Endometrium (tissue), 2 donors: ENCODE measurements at regions not wholly inside any gene's neighbourhood (a gene's known extent, or its start where the extent isn't known, plus 50 kb on each side); places are given as distances from the start of the nearest gene placed in this dataset.
"Not testable (repeated sequence)": the region's sequence is repeated elsewhere in the genome, so short reads cannot be mapped to it uniquely, and the experiment has no call there.

Source experiments
- FAIRE-seq: peaks from 2 replicates; lab custom pipeline; 2012; peaks lifted over from hg19 to GRCh38; lab: Jason Lieb, UNC
- donor health status: control.
- donor health status: control.

DNA sequence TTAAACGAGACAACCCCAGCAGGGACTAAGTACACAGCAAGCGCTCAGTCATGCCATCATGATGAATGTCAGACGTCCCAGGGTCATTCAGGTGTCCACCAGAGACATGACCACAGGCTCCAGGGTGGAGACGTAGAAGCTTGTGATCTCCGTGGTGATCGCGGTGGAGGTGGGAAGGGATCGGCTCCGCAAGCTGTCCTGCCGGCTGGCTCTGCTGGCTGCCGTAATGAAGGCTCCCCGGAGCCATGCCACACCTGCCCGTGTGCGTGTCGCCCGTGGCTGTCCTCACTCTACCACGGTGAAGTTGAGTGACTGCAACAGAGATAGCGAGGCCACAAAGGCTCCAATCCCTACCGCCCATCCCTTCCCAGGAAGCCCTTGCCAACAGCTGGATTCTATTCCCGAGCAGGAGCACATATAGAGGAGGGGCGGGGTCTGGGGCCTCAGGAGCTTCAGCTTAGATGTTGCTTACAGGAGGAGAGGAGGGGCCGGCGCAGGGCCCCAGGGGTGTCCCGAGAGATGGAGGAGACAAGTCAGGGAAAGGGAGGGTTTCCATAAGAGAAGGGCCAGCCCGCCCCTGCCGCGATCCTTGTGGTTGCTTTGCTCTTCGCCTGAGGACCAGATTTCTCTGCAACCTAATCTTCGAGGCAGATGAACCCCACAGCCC is 332.6 kb upstream of the SFSWAP start:
- FAIRE-seq = no peak

- FAIRE-seq = no peak
Measured at GRCh38 chr12:131378861-131379665, 331.8 kb upstream of the SFSWAP start.

DNA sequence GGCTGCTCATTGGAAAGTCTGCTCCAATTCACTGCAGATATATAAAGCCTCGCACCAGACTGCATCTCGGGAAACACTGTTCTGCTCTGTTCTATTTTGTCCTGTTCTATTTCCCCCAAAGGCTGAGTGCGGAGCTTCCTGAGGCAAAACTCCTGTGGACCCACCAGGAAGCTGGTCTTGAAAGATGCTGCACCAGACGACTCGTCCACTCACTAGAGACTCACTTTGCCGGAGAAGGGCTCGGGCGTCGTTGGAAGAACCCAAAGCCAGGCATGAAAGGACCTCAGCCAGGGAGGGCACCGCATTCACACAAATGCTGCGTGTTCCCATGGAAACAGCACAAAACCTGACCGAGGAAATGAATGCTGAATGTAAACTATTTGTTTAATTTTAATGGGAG is 331.2 kb upstream of the SFSWAP start:
- FAIRE-seq = no peak

DNA sequence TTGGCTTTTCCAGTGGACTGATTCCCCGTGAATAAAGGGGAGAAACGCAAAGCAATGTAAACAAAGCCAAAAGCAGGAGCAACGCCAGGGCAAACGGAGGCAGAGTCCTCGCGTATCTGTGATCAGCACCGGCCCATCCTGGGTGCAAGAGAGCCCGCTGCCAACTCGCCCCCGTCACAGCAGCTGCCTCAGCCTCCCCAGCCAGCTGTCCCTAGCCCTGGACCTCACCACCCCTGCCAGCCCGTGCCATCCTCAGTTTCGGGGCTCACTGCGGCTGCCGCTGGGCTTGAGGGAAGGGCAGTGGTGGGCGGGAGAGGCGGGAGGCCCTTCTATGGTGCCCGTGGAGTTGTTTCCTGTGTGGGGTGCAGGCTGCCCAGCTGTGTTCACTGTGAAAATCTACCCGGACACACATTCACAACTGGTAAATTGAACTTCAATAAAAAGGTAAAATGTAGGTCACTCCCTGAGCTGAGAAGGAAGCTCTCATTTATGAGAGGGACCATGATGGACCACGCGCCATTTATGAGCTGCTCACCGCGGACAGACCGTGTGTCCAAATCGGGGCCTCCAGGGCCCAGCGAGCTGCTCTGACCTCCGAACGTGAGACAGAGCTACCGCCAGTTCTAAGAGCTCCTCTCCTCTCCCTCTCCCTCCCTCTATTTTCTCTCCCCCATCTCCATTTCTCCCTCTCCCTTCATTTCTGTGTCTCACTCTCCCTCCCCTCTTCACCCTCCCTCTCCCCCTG is 330.5 kb upstream of the SFSWAP start:
- FAIRE-seq = no peak

- no peak for FAIRE-seq
Measured at GRCh38 chr12:131380965-131381705, 329.8 kb upstream of the SFSWAP start.

DNA sequence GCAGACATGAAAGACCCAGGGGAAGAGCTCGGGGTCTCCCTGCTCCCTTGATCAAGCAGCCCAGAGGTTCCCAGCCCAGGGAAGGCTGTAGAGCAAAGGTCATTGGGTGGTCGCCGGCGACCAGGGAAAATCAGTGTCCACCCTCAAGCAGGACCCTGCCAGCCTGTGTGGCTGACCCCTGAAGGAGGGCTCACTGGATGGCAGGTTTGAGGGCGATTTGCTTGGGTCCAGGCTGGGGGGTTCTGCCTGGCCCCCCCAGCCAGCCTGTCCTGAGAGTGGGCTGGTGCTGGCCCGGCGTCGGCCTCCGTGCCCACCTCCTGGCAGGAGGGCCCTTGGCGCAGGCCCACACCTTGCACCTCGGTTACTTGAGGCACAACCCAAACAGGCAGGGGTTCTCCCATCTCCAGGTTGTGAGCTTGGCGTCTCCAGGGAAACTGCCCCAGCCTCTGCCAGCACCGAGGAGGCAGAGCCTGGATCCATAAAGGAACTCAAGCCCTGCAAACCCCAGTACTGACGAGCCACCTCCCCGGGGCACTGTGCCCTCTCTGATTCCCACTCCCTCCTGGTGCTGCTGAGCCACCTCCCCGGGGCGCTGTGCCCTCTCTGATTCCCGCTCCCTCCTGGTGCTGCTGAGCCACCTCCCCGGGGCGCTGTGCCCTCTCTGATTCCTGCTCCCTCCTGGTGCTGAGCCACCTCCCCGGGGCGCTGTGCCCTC is 329.0 kb upstream of the SFSWAP start:
- no peak for FAIRE-seq

GRCh38 chr12:131383291-131383690 is 327.6 kb upstream of the SFSWAP start:
- FAIRE-seq = no peak

GRCh38 chr12:131383741-131384543 is 326.9 kb upstream of the SFSWAP start:
- FAIRE-seq = no peak

- FAIRE-seq = no peak
Measured at GRCh38 chr12:131384544-131384855, 326.4 kb upstream of the SFSWAP start.

DNA sequence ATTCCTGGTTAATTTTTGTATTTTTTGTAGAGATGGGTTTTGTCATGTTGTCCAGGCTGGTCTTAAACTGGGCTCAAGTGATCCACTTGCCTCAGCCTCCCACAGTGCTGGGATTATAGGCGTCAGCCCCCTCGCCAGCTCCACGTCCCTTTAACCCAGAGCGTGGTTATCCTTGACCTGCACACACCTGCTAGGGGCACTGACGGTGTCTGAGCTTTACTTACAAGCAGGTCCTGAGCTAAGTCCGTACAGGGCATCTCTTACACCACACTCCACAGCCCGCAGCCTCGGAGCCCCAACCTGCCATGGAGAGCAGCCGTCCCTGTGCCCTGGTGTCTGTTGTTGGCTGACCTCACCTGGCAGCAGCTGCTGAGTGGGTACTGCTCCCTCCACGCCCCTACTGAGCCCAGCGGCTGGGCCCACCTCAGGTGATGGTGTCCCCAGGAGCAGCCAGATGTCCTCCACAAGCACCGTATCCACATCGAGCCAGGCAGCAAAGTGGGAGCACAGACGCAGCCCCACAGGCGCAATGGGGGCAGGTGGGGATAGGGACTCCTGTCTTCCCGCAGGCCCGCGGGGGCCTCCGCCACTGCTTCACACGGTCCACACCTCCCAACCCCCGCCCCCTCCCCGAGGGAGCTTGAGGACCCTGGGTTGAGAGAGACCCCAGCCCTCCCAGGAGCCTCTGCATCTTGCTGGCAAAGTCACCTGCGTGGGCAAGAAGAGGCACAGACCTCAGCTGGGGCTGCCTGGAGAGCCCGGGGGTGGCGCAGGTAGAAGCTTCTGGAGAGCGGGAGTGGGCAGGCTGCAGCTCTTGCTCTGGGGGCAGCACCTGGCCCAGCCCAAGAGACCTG is 325.4 kb upstream of the SFSWAP start:
- no peak for FAIRE-seq

DNA sequence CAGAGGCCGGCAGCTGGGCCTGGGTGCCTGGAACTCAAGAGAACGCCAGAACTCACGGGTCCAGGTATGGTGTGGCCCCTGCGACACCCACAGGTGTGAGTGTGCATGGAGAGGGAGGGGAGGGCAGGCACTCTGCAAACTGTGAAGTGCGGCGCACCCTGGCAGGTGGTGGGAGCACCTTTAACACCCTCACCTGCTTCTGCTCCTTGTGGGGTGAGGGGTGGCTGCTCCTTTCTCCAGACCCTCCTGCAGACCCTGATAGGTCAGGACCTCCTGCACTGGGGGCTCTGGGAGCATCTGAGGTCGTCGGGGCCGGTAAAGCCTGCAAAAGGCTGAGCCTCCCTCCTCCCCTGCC is 324.7 kb upstream of the SFSWAP start:
- FAIRE-seq = no peak

- no peak for FAIRE-seq
Measured at GRCh38 chr12:131386781-131387180, 324.1 kb upstream of the SFSWAP start.

GRCh38 chr12:131387281-131388163 is 323.4 kb upstream of the SFSWAP start:
- FAIRE-seq = no peak

DNA sequence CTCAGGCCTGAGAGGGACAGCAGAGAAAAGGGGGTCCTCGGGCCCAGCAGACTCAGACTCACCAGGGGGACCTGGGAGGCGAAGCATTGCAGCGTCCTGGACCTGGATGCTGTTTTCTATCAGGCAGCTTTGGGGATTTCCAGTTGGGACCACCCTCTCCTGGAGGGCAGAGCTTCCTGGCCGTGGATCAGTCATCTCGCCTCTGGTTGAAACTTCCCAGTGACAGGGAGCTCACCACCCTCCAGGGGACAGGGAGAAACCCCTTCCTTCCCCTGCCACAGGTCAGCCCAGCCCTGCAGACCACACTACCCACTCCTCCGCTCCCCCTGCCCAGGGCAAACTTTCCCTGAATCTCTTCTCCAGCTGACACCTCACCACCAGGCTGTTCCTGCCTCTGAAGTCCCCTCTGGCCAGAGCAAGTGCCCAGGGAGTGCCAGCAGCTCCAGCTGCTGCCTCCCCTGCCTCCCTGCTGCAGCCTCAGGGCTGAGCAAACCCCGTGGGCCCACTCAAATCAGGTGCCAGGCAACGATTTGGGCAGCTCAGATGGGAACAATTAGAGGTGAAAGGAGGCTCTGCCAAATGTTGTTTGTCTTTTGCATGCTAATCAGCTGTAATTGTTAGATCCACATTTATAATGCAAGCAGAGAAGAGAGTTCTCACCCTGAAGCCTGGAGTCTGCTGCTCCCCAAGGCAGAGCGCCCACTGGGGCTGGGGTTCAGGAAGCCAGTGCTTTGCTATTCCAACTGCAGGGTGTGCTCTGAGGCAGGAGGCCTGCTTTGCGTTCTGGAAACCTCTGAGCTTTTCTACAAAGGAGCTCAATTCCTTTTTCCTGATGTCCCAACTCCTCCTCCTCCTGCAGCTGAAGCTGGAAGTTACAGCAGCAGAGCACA is 322.5 kb upstream of the SFSWAP start:
- FAIRE-seq = not testable (repeated sequence)

- FAIRE-seq = no peak
Measured at GRCh38 chr12:131389054-131390013, 321.6 kb upstream of the SFSWAP start.

DNA sequence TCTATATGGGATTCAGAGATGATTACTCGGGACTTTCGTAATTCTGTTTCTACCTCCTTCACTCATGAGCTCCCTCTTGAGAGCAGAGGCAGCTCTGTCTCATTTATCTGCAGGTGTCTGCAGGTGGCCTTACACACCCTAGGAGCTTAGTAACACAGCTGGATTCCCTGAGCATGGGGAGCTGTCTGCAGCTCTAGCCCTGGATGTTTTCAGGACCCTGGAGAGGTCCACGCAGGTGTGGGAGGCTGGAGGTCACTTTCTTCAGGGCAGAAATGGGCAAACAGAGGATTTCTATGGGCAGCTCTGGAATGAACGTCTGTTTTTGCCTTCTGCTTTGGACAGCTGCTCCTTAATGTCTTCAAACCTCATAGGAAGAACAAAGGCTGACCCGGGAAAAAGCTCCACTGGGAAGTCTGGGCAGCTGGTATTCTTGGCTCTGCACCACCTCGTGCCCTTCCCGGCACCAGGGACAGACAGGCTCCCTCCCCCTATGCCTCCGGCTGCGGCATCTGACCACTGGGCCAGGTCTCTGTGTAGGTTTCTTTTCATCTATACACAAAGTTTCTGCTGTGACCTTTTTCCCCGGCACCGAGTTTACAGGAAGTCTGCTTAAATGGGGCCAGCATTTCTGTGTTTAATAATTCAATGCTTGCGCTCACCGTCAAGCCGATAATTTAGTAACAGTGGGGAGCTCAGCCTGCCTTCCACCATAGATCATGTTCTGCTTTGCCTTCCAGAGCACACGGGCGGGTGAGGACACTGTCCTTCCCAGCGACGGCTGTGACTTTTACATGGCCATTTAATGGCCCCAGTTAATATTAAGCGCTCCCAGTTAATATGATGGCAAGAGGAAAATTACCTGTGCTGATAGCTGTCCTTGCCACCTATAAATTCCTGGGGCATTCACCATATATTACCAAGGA is 320.2 kb upstream of the SFSWAP start:
- FAIRE-seq = no peak
